Upper lobe of right lung (tissue), 1 donor: ENCODE measurements at regions not wholly inside any gene's neighbourhood (a gene's known extent, or its start where the extent isn't known, plus 50 kb on each side); places are given as distances from the start of the nearest gene placed in this dataset.
"Not testable (repeated sequence)": the region's sequence is repeated elsewhere in the genome, so short reads cannot be mapped to it uniquely, and the experiment has no call there.

ENCODE experiments used
- ATAC-seq: fragments of 200-7000 bp; cut with Tn5 transposase; one replicate; pipeline ENCODE4 v1.9.1; 2020; ENCODE audit warnings: mild to moderate bottlenecking, moderate library complexity
- DNase-seq: peaks from one replicate; pipeline ENCODE4 v3.0.0-alpha.2; 2020
- H3K27ac ChIP-seq: fragments of 200-600 bp; one replicate; pipeline ENCODE4 v1.8.0; 2022
- H3K27me3 ChIP-seq: fragments of 200-600 bp; one replicate; pipeline ENCODE4 v1.8.0; 2022; ENCODE audit warnings: mild to moderate bottlenecking
- H3K36me3 ChIP-seq: fragments of 200-600 bp; one replicate; pipeline ENCODE4 v1.8.0; 2022
- H3K4me1 ChIP-seq: fragments of 200-600 bp; one replicate; pipeline ENCODE4 v1.8.0; 2022
- H3K4me3 ChIP-seq: fragments of 200-600 bp; one replicate; pipeline ENCODE4 v1.8.0; 2022; ENCODE audit warnings: mild to moderate bottlenecking
- H3K9me3 ChIP-seq: fragments of 200-600 bp; one replicate; pipeline ENCODE4 v1.8.0; 2022
- intact Hi-C: fragments of 100-400 bp; cut with DNase I; formaldehyde crosslinking; loops from one replicate; pipeline ENCODE4 v1.11.0; 2022
- TF ChIP-seq, protein P1 (sequence below): fragments of 200-600 bp; IDR thresholded peaks from one replicate; pipeline ENCODE4 v1.8.0; 2022; ENCODE audit warnings: antibody characterized with exemption
- donor health status: DM: no; HTN: yes; CAD: no; lungs with severe emphysema.

DNA sequence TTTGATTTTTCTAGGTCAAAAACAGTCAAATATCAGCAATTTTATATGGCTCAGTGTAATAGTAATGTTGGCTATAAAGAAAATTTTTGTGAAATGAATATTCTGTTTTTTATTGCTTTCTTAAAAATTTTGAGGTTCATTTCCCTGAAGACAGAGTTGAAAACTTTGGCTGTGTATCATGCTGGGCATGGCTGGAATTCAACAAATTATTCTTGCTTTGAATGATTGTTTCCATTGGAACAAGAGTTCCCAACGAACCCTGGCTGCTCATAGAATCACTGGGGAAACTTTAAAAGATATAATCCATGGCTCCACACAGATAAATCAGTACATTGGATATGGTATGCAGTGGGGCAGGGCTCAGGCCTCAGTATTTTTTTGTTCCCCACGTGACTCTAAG lies 118.6 kb downstream of the PLCE1 start:
- DNase-seq (no peak), ATAC-seq (no peak)
- Histone ChIP-seq H3K27ac (no peak overlapping the region), H3K4me3 (no peak overlapping the region), H3K4me1 (no peaks in the 10 kb centered on the region), H3K36me3 (no peaks in the 10 kb centered on the region), H3K9me3 (no peaks in the 10 kb centered on the region), H3K27me3 (no peaks in the 10 kb centered on the region)
- intact Hi-C loops = no loop called here
- TF ChIP-seq, protein P1, sequence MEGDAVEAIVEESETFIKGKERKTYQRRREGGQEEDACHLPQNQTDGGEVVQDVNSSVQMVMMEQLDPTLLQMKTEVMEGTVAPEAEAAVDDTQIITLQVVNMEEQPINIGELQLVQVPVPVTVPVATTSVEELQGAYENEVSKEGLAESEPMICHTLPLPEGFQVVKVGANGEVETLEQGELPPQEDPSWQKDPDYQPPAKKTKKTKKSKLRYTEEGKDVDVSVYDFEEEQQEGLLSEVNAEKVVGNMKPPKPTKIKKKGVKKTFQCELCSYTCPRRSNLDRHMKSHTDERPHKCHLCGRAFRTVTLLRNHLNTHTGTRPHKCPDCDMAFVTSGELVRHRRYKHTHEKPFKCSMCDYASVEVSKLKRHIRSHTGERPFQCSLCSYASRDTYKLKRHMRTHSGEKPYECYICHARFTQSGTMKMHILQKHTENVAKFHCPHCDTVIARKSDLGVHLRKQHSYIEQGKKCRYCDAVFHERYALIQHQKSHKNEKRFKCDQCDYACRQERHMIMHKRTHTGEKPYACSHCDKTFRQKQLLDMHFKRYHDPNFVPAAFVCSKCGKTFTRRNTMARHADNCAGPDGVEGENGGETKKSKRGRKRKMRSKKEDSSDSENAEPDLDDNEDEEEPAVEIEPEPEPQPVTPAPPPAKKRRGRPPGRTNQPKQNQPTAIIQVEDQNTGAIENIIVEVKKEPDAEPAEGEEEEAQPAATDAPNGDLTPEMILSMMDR = no peak

GRCh38 chr10:94115725-94116124 lies 122.0 kb downstream of the PLCE1 start:
- Histone ChIP-seq H3K27me3 (no peaks in the 10 kb centered on the region), H3K4me1 (no peaks in the 10 kb centered on the region), H3K36me3 (no peaks in the 10 kb centered on the region), H3K9me3 (no peaks in the 10 kb centered on the region), H3K27ac (no peak overlapping the region), H3K4me3 (no peak overlapping the region)
- intact Hi-C loops = no loop called here
- ATAC-seq (no peak), DNase-seq (no peak)
- TF ChIP-seq, protein P1 = no peak

DNA sequence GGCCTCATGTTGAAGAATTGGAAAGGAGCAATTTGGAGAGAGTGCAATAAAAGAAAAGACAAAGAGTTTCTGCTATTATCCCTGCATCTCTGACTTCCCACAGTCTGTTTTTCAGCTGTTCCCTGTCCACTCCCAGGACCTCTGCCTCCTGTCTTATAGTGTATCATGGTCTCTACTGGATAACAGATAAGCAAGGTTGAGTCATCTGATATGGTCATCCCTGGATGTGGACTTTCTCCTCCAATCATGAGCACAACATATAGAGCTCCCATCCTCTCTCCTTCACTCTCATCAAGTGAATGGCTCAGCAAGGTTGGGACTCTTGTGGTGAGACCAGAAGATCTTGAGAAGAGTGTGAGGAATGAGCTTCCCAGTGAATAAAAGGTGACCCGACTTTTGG lies 123.1 kb downstream of the PLCE1 start:
- no peak for DNase-seq
- no peak overlapping the region for H3K27ac ChIP-seq
- intact Hi-C loops = no loop called here
- H3K36me3 ChIP-seq = no peaks in the 10 kb centered on the region
- H3K27me3 ChIP-seq = no peaks in the 10 kb centered on the region
- TF ChIP-seq, protein P1 = no peak
- H3K9me3 ChIP-seq = no peaks in the 10 kb centered on the region
- H3K4me3 ChIP-seq = no peak overlapping the region
- no peaks in the 10 kb centered on the region for H3K4me1 ChIP-seq
- ATAC-seq = no peak

DNA sequence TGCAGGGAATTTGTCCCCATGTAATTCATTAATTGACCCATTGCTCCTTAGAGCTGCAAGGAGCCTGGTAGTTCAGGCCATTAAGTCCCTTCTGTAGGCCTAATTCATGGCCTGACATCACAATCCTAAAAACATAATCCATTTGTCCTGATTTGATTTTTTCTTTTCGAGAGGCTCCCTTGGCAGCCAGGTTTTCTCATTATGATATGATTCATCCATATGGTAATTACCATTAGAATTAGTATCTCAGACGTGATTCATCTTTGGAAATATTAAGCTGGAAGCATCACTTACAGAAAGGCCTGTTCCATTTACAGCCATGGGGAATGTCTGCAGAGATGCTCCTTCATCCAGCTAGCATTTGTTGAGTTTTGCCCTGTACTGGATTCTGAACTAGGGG lies 128.5 kb downstream of the PLCE1 start:
- DNase-seq (no peak), ATAC-seq (no peak)
- intact Hi-C loops = no loop called here
- H3K4me1 ChIP-seq = peaks cover 18% of the 10 kb centered on the region
- H3K27ac ChIP-seq = peak overlapping the region; percentile 47
- no peaks in the 10 kb centered on the region for H3K36me3 ChIP-seq
- no peak overlapping the region for H3K4me3 ChIP-seq
- no peaks in the 10 kb centered on the region for H3K9me3 ChIP-seq
- TF ChIP-seq, protein P1 = no peak
- no peaks in the 10 kb centered on the region for H3K27me3 ChIP-seq

- H3K27ac ChIP-seq = peak overlapping the region; percentile 47
- TF ChIP-seq, protein P1 = no peak
- ATAC-seq (peak; percentile 85), DNase-seq (no peak)
- peaks cover 18% of the 10 kb centered on the region for H3K4me1 ChIP-seq
- H3K4me3 ChIP-seq = no peak overlapping the region
- no peaks in the 10 kb centered on the region for H3K36me3 ChIP-seq
- H3K9me3 ChIP-seq = no peaks in the 10 kb centered on the region
- intact Hi-C loops = no loop called here
- H3K27me3 ChIP-seq = no peaks in the 10 kb centered on the region
These were observed 129.7 kb downstream of the PLCE1 start for GRCh38 chr10:94123258-94123995.

GRCh38 chr10:94124147-94124546 lies 130.4 kb downstream of the PLCE1 start:
- H3K27ac ChIP-seq, intact Hi-C loops: not testable (repeated sequence)

DNA sequence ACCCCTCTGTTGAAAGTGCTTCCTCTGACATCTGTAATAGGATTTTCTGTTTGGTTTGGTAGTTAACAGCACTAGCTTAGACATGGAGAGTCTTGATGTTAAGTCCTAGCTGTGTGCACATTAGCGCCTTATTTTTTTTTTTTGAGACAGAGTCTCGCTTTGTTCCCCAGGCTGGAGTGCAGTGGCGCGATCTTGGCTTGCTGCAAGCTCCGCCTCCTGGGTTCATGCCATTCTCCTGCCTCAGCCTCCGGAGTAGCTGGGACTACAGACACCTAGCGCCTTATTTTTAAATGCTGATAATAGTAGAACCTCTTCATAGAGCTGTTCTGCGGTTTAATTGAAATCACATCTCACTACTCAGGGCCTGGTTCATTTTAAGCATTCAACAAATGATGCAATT lies 131.5 kb downstream of the PLCE1 start:
- H3K9me3 ChIP-seq, H3K4me3 ChIP-seq, H3K27me3 ChIP-seq, H3K36me3 ChIP-seq, ATAC-seq, H3K27ac ChIP-seq, intact Hi-C loops, DNase-seq: not testable (repeated sequence)
- peaks cover 18% of the 10 kb centered on the region for H3K4me1 ChIP-seq

More at GRCh38 chr10:94124147-94124546, 130.4 kb downstream of the PLCE1 start:
- not testable (repeated sequence) for H3K4me3 ChIP-seq, DNase-seq, H3K27me3 ChIP-seq, ATAC-seq, H3K36me3 ChIP-seq, H3K9me3 ChIP-seq
- H3K4me1 ChIP-seq = peaks cover 18% of the 10 kb centered on the region
